Astrocyte (in vitro differentiated cells and primary cell): ENCODE measurements at regions not wholly inside any gene's neighbourhood (a gene's known extent, or its start where the extent isn't known, plus 50 kb on each side); places are given as distances from the start of the nearest gene placed in this dataset.

ENCODE experiments used
- DNase-seq: peaks from one replicate; pipeline ENCODE4 v3.0.0-alpha.2; 2010; ENCODE audit warnings: low read depth
- FAIRE-seq: peaks from 2 replicates; lab custom pipeline; 2011; peaks lifted over from hg19 to GRCh38; lab: Jason Lieb, UNC
- H2AFZ ChIP-seq: 2 replicates; pipeline ENCODE4 v1.6.0; 2012; ENCODE audit warnings: low read depth, low read length, inconsistent platforms
- H3K27ac ChIP-seq: 2 replicates; pipeline ENCODE4 v1.5.1; 2011; ENCODE audit warnings: low read depth, low read length, inconsistent platforms
- H3K27me3 ChIP-seq: 2 replicates; pipeline ENCODE4 v1.6.0; 2011; ENCODE audit warnings: low read length, inconsistent platforms; ENCODE audit not compliant: insufficient read depth
- H3K36me3 ChIP-seq: 2 replicates; pipeline ENCODE4 v1.5.1; 2011; ENCODE audit warnings: low read length, inconsistent platforms; ENCODE audit not compliant: insufficient read depth
- H3K4me1 ChIP-seq: 2 replicates; pipeline ENCODE4 v1.5.1; 2011; ENCODE audit warnings: low read length, inconsistent platforms; ENCODE audit not compliant: insufficient read depth
- H3K4me2 ChIP-seq: 2 replicates; pipeline ENCODE4 v1.6.0; 2012; ENCODE audit warnings: low read length, inconsistent platforms
- H3K4me3 ChIP-seq: 2 replicates; pipeline ENCODE4 v1.5.1; 2011; ENCODE audit warnings: low read depth, mild to moderate bottlenecking, low read length, inconsistent platforms; ENCODE audit not compliant: insufficient read depth
- H3K79me2 ChIP-seq: 2 replicates; pipeline ENCODE4 v1.6.0; 2012; ENCODE audit warnings: mild to moderate bottlenecking, low read length, inconsistent platforms; ENCODE audit not compliant: insufficient read depth
- H3K9ac ChIP-seq: 2 replicates; pipeline ENCODE4 v1.6.0; 2012; ENCODE audit warnings: mild to moderate bottlenecking, low read length, inconsistent platforms
- H3K9me3 ChIP-seq: 2 replicates; pipeline ENCODE4 v1.5.1; 2012; ENCODE audit warnings: low read depth, mild to moderate bottlenecking, low read length, inconsistent platforms; ENCODE audit not compliant: insufficient read depth
- H4K20me1 ChIP-seq: 2 replicates; pipeline ENCODE4 v1.6.0; 2012; ENCODE audit warnings: low read length, inconsistent platforms; ENCODE audit not compliant: insufficient read depth
- H3K27ac Mint-ChIP-seq: one replicate; pipeline ENCODE4 v1.8.0; 2021; ENCODE audit warnings: mild to moderate bottlenecking, mixed read lengths; ENCODE audit not compliant: unreplicated experiment
- H3K27me3 Mint-ChIP-seq: one replicate; pipeline ENCODE4 v1.8.0; 2021; ENCODE audit warnings: low read depth, mixed read lengths; ENCODE audit not compliant: unreplicated experiment
- H3K36me3 Mint-ChIP-seq: one replicate; pipeline ENCODE4 v1.8.0; 2021; ENCODE audit warnings: low read depth, mixed read lengths; ENCODE audit not compliant: unreplicated experiment
- H3K4me1 Mint-ChIP-seq: one replicate; pipeline ENCODE4 v1.8.0; 2021; ENCODE audit warnings: low read depth, mixed read lengths; ENCODE audit not compliant: unreplicated experiment
- H3K4me3 Mint-ChIP-seq: one replicate; pipeline ENCODE4 v1.8.0; 2021; ENCODE audit warnings: mild to moderate bottlenecking, moderate library complexity, mixed read lengths; ENCODE audit not compliant: unreplicated experiment
- H3K9me3 Mint-ChIP-seq: one replicate; pipeline ENCODE4 v1.8.0; 2021; ENCODE audit warnings: mild to moderate bottlenecking, mixed read lengths; ENCODE audit not compliant: unreplicated experiment
- EZH2 ChIP-seq: IDR thresholded peaks from 2 replicates; pipeline ENCODE4 v1.6.1; 2012; ENCODE audit warnings: mild to moderate bottlenecking, low read length, inconsistent platforms; ENCODE audit not compliant: insufficient read depth
- TF ChIP-seq, protein P1 (sequence below): IDR thresholded peaks from 2 replicates; pipeline ENCODE4 v1.5.1; 2011; ENCODE audit warnings: low read depth, mild to moderate bottlenecking, inconsistent platforms, low read length, moderate library complexity; ENCODE audit not compliant: insufficient read depth

DNA sequence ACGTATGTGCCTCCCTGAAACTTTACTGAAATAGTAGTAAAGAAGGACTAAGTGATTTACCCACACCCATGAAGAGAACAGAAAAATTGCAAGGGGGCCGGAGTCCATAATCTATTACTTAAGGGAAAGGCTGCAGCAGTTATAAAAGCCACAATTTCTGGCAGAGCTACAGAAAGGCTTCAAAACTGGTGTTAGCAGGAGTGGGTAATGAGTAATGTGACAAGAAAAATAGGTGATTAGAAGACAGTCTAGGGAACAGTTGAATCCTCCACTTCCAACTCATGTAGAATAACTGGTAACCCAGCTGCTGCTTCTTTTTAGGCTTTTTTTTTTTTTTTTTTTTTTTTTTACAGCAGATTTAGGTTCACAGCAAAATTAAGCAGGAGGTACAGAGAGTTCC lies 413.3 kb downstream of the SFMBT2 start:
- Histone ChIP-seq H4K20me1 (no peaks in the 10 kb centered on the region), H3K9me3 (no peaks in the 10 kb centered on the region), H3K79me2 (no peaks in the 10 kb centered on the region), H3K36me3 (no peaks in the 10 kb centered on the region), H3K27ac (no peak overlapping the region), H3K4me2 (no peak overlapping the region), H3K4me3 (no peak overlapping the region), H2AFZ (no peak overlapping the region), H3K4me1 (no peaks in the 10 kb centered on the region), H3K27me3 (no peaks in the 10 kb centered on the region), H3K9ac (no peak overlapping the region)
- H3K4me1 Mint-ChIP-seq: peaks cover 3% of the 10 kb centered on the region
- no peak overlapping the region for H3K4me3 Mint-ChIP-seq
- peaks cover 5% of the 10 kb centered on the region for H3K27me3 Mint-ChIP-seq
- no peak for FAIRE-seq
- no peaks in the 10 kb centered on the region for H3K36me3 Mint-ChIP-seq
- no peak for DNase-seq
- no peak overlapping the region for H3K27ac Mint-ChIP-seq
- peaks cover 2% of the 10 kb centered on the region for H3K9me3 Mint-ChIP-seq
- TF ChIP-seq EZH2: no peak
- TF ChIP-seq, protein P1, sequence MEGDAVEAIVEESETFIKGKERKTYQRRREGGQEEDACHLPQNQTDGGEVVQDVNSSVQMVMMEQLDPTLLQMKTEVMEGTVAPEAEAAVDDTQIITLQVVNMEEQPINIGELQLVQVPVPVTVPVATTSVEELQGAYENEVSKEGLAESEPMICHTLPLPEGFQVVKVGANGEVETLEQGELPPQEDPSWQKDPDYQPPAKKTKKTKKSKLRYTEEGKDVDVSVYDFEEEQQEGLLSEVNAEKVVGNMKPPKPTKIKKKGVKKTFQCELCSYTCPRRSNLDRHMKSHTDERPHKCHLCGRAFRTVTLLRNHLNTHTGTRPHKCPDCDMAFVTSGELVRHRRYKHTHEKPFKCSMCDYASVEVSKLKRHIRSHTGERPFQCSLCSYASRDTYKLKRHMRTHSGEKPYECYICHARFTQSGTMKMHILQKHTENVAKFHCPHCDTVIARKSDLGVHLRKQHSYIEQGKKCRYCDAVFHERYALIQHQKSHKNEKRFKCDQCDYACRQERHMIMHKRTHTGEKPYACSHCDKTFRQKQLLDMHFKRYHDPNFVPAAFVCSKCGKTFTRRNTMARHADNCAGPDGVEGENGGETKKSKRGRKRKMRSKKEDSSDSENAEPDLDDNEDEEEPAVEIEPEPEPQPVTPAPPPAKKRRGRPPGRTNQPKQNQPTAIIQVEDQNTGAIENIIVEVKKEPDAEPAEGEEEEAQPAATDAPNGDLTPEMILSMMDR: no peak

DNA sequence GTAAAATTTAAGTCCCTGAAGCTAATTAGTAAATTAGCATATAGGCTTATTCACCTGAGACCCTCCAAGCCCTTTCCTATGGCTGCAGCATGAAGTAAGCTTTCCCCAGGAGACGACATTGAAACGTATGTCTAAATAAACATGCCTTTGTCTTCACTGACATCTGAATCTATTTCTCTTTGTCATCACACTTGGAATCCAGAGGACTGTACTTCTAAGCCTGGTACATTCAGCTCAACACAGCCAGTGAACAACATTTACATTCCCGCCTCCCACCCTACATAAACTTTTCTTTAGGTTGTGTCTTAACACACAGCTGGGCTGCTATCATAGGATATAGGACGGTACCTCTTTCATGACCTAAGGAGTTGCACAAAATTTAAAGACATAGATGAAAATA lies 414.4 kb downstream of the SFMBT2 start:
- no peaks in the 10 kb centered on the region for H3K27me3 ChIP-seq
- no peaks in the 10 kb centered on the region for H3K36me3 ChIP-seq
- no peak for FAIRE-seq
- H3K9ac ChIP-seq: no peak overlapping the region
- H4K20me1 ChIP-seq: no peaks in the 10 kb centered on the region
- Mint-ChIP-seq H3K4me3 (no peak overlapping the region), H3K27me3 (peaks cover 5% of the 10 kb centered on the region), H3K27ac (no peak overlapping the region), H3K4me1 (peaks cover 3% of the 10 kb centered on the region), H3K9me3 (peaks cover 2% of the 10 kb centered on the region), H3K36me3 (no peaks in the 10 kb centered on the region)
- TF ChIP-seq, protein P1: no peak
- no peak for TF ChIP-seq EZH2
- H3K4me1 ChIP-seq: no peaks in the 10 kb centered on the region
- H3K9me3 ChIP-seq: no peaks in the 10 kb centered on the region
- H3K4me3 ChIP-seq: no peak overlapping the region
- H3K79me2 ChIP-seq: no peaks in the 10 kb centered on the region
- DNase-seq: no peak
- H2AFZ ChIP-seq: no peak overlapping the region
- H3K4me2 ChIP-seq: no peak overlapping the region
- H3K27ac ChIP-seq: no peak overlapping the region

DNA sequence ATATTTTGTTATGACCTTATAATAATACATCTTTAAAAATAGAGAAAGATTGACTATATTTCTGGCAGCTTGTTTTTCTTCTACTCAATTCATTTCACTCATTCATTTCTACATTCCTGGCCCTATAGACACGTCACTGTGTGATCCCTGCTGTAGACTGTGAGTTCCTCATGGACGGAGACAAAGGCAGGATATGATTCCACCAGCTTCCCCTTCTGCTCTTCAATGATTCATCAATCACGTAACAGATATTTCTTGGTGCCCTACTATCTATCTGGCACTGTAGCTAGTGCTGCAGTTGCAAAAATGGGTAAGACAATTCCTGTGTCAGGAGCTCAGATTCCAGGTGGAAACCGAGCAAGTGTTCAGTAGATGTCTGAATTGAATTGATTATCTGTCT lies 415.0 kb downstream of the SFMBT2 start:
- Histone ChIP-seq H3K4me2 (no peak overlapping the region), H3K27me3 (no peaks in the 10 kb centered on the region), H3K4me3 (no peak overlapping the region), H3K9ac (no peak overlapping the region), H3K36me3 (no peaks in the 10 kb centered on the region), H2AFZ (no peak overlapping the region), H3K4me1 (no peaks in the 10 kb centered on the region), H4K20me1 (no peaks in the 10 kb centered on the region), H3K27ac (no peak overlapping the region), H3K9me3 (no peaks in the 10 kb centered on the region), H3K79me2 (no peaks in the 10 kb centered on the region)
- Mint-ChIP-seq H3K36me3 (no peaks in the 10 kb centered on the region), H3K27me3 (peaks cover 3% of the 10 kb centered on the region), H3K27ac (no peak overlapping the region), H3K4me1 (peaks cover 3% of the 10 kb centered on the region), H3K4me3 (no peak overlapping the region), H3K9me3 (peaks cover under 1% of the 10 kb centered on the region)
- no peak for FAIRE-seq
- TF ChIP-seq, protein P1: no peak
- TF ChIP-seq EZH2: no peak
- peak; percentile 7 for DNase-seq
